Keratinocyte (primary cell): ENCODE measurements at regions not wholly inside any gene's neighbourhood (a gene's known extent, or its start where the extent isn't known, plus 50 kb on each side); places are given as distances from the start of the nearest gene placed in this dataset.
"Not testable (repeated sequence)": the region's sequence is repeated elsewhere in the genome, so short reads cannot be mapped to it uniquely, and the experiment has no call there.

Source experiments
- DNase-seq: peaks from one replicate; pipeline ENCODE4 v3.0.0-alpha.2; 2011; ENCODE audit warnings: low read depth, missing footprints, low spot score
- FAIRE-seq: peaks from 2 replicates; lab custom pipeline; 2011; peaks lifted over from hg19 to GRCh38; lab: Jason Lieb, UNC
- H2AFZ ChIP-seq: 2 replicates; pipeline ENCODE4 v1.6.0; 2012; ENCODE audit warnings: low read length, control low read depth, inconsistent platforms; ENCODE audit not compliant: control insufficient read depth
- H3K27ac ChIP-seq: 2 replicates; pipeline ENCODE4 v1.5.1; 2011; ENCODE audit warnings: low read length; ENCODE audit not compliant: control insufficient read depth, insufficient read depth
- H3K27me3 ChIP-seq: 3 replicates; pipeline ENCODE4 v1.6.0; 2011; ENCODE audit warnings: low read length; ENCODE audit not compliant: control insufficient read depth, insufficient read depth; ENCODE audit errors: extremely low read depth
- H3K36me3 ChIP-seq, 2 experiments: 2 replicates in 1 of 2; 3 replicates in 1 of 2; pipeline ENCODE4 v1.5.1; 2011; ENCODE audit warnings: low read length in 2 of 2, mild to moderate bottlenecking in 1 of 2; ENCODE audit not compliant: control insufficient read depth in 2 of 2, insufficient read depth in 2 of 2; ENCODE audit errors: extremely low read depth in 1 of 2
- H3K4me1 ChIP-seq: 3 replicates; pipeline ENCODE4 v1.5.1; 2011; ENCODE audit warnings: low read length; ENCODE audit not compliant: control insufficient read depth, insufficient read depth; ENCODE audit errors: extremely low read depth
- H3K4me2 ChIP-seq: 3 replicates; pipeline ENCODE4 v1.6.0; 2011; ENCODE audit warnings: low read depth, low read length; ENCODE audit not compliant: control insufficient read depth, insufficient read depth; ENCODE audit errors: extremely low read depth
- H3K4me3 ChIP-seq, 3 experiments: fragments of 200-600 bp in 1 of 3; sonication (generic) in 1 of 3; 2 replicates in 2 of 3; 3 replicates in 1 of 3; pipeline ENCODE4 v1.5.1; 2011 to 2016; ENCODE audit warnings: low read length in 3 of 3, mild to moderate bottlenecking in 3 of 3, control low read depth in 2 of 3, inconsistent platforms in 1 of 3, low read depth in 1 of 3, mixed read lengths in 1 of 3, mixed run types in 1 of 3, moderate library complexity in 1 of 3; ENCODE audit not compliant: control insufficient read depth in 2 of 3, insufficient read depth in 2 of 3; ENCODE audit errors: extremely low read depth in 1 of 3
- H3K79me2 ChIP-seq: 2 replicates; pipeline ENCODE4 v1.6.0; 2012; ENCODE audit warnings: low read length; ENCODE audit not compliant: control insufficient read depth, insufficient read depth
- H3K9ac ChIP-seq: 3 replicates; pipeline ENCODE4 v1.6.0; 2011; ENCODE audit warnings: low read length; ENCODE audit not compliant: control insufficient read depth, insufficient read depth; ENCODE audit errors: extremely low read depth
- H3K9me1 ChIP-seq: 3 replicates; pipeline ENCODE4 v1.6.0; 2011; ENCODE audit warnings: low read length; ENCODE audit not compliant: control insufficient read depth, insufficient read depth; ENCODE audit errors: extremely low read depth
- H3K9me3 ChIP-seq: 2 replicates; pipeline ENCODE4 v1.5.1; 2012; ENCODE audit warnings: low read depth, low read length; ENCODE audit not compliant: control insufficient read depth
- H4K20me1 ChIP-seq: 3 replicates; pipeline ENCODE4 v1.6.0; 2011; ENCODE audit warnings: low read length; ENCODE audit not compliant: control insufficient read depth, insufficient read depth; ENCODE audit errors: extremely low read depth
- CTCF ChIP-seq, 3 experiments: IDR thresholded peaks in 1 of 3; conservative IDR thresholded peaks in 1 of 3; optimal IDR thresholded peaks in 1 of 3; 2 replicates in 2 of 3; 3 replicates in 1 of 3; pipeline versions ENCODE3 to v1.5.1; 2011; ENCODE audit warnings: low read length in 3 of 3, mild to moderate bottlenecking in 3 of 3, moderate library complexity in 2 of 3, control low read depth in 1 of 3, inconsistent platforms in 1 of 3; ENCODE audit not compliant: insufficient read depth in 2 of 3; ENCODE audit errors: extremely low read depth in 1 of 3
- EZH2 ChIP-seq: IDR thresholded peaks from one replicate; pipeline ENCODE4 v1.6.1; 2012; ENCODE audit warnings: inconsistent platforms, mild to moderate bottlenecking, low read length, moderate library complexity
- dilution Hi-C: fragments of 300-500 bp; cut with MboI; formaldehyde crosslinking; loops from one replicate; pipeline ENCODE4 v1.7.0; 2020; ENCODE audit warnings: low sequenced_read_pairs; ENCODE audit not compliant: extremely low pct_ligation_motif_present

- Histone ChIP-seq H3K9ac (no peak overlapping the region), H3K4me3 (no peak overlapping the region), H3K4me2 (no peak overlapping the region), H3K9me3 (no peaks in the 10 kb centered on the region), H3K27ac (no peak overlapping the region), H3K4me1 (no peaks in the 10 kb centered on the region), H3K9me1 (no peaks in the 10 kb centered on the region), H3K79me2 (no peaks in the 10 kb centered on the region), H4K20me1 (no peaks in the 10 kb centered on the region), H3K27me3 (no peaks in the 10 kb centered on the region), H2AFZ (peak overlapping the region; percentile 59), H3K36me3 (no peaks in the 10 kb centered on the region)
- dilution Hi-C loops = no loop called here
- TF ChIP-seq EZH2 = no peak
- no peak for TF ChIP-seq CTCF (optimal IDR thresholded peaks at IDR 0.05 in 1 of 3, IDR thresholded peaks at IDR 0.05 in 1 of 3, conservative IDR thresholded peaks at IDR 0.05 in 1 of 3; ENCODE audit: extremely low read depth in 1 of 3, insufficient read depth in 2 of 3, low read length in 3 of 3)
- FAIRE-seq (peak; percentile 13), DNase-seq (no peak)
These were observed 559.8 kb downstream of the HINT1 start for GRCh38 chr5:130605234-130605633.

- H3K9me3 ChIP-seq, H3K27me3 ChIP-seq, DNase-seq, H3K36me3 ChIP-seq, H3K9ac ChIP-seq, H3K9me1 ChIP-seq, H2AFZ ChIP-seq, FAIRE-seq, H3K4me2 ChIP-seq, H3K79me2 ChIP-seq, H3K27ac ChIP-seq, dilution Hi-C loops, H3K4me3 ChIP-seq, H3K4me1 ChIP-seq, H4K20me1 ChIP-seq: not testable (repeated sequence)
These were observed 568.4 kb downstream of the HINT1 start for GRCh38 chr5:130596647-130597046.

- H3K27me3 ChIP-seq = no peaks in the 10 kb centered on the region
- H3K9me3 ChIP-seq = no peaks in the 10 kb centered on the region
- no peak overlapping the region for H2AFZ ChIP-seq
- no peaks in the 10 kb centered on the region for H3K36me3 ChIP-seq
- DNase-seq = no peak
- no peaks in the 10 kb centered on the region for H3K4me1 ChIP-seq
- no peak for TF ChIP-seq EZH2
- TF ChIP-seq CTCF (optimal IDR thresholded peaks at IDR 0.05 in 1 of 3, IDR thresholded peaks at IDR 0.05 in 1 of 3, conservative IDR thresholded peaks at IDR 0.05 in 1 of 3; ENCODE audit: extremely low read depth in 1 of 3, insufficient read depth in 2 of 3, low read length in 3 of 3) = no peak
- no peak overlapping the region for H3K4me3 ChIP-seq
- H4K20me1 ChIP-seq = no peaks in the 10 kb centered on the region
- no peak overlapping the region for H3K4me2 ChIP-seq
- FAIRE-seq = no peak
- no peaks in the 10 kb centered on the region for H3K9me1 ChIP-seq
- no peaks in the 10 kb centered on the region for H3K79me2 ChIP-seq
- H3K27ac ChIP-seq = no peak overlapping the region
- dilution Hi-C loops = no loop called here
- no peak overlapping the region for H3K9ac ChIP-seq
These were observed 584.8 kb downstream of the HINT1 start for GRCh38 chr5:130580264-130580663.
